ENCODE measurements at regions not wholly inside any gene's neighbourhood (a gene's known extent, or its start where the extent isn't known, plus 50 kb on each side); places are given as distances from the start of the nearest gene placed in this dataset.

- DNase-seq (ENCODE audit: low read depth), result peak; percentile 19
- no peak overlapping the region for H3K4me3 ChIP-seq (ENCODE audit: control insufficient read depth, low read depth, low read length)
- no peak for TF ChIP-seq CTCF (conservative IDR thresholded peaks at IDR 0.05; ENCODE audit: control insufficient read depth, insufficient read depth, low read depth, low read length)
Observed at GRCh38 chr13:33367926-33368325, 82.4 kb upstream of the STARD13 start.

GRCh38 chr13:33369073-33369472 is 83.5 kb upstream of the STARD13 start:
- DNase-seq (ENCODE audit: low read depth), result no peak
- H3K4me3 ChIP-seq (ENCODE audit: control insufficient read depth, low read depth, low read length), result no peak overlapping the region
- TF ChIP-seq CTCF (conservative IDR thresholded peaks at IDR 0.05; ENCODE audit: control insufficient read depth, insufficient read depth, low read depth, low read length), result no peak

- H3K4me3 ChIP-seq (ENCODE audit: control insufficient read depth, low read depth, low read length), result no peak overlapping the region
- TF ChIP-seq CTCF (conservative IDR thresholded peaks at IDR 0.05; ENCODE audit: control insufficient read depth, insufficient read depth, low read depth, low read length), result no peak
- peak; percentile 16 for DNase-seq (ENCODE audit: low read depth)
Observed at GRCh38 chr13:33372251-33372919, 86.8 kb upstream of the STARD13 start.

GRCh38 chr13:33373624-33374023 is 88.1 kb upstream of the STARD13 start:
- H3K4me3 ChIP-seq (ENCODE audit: control insufficient read depth, low read depth, low read length), result no peak overlapping the region
- TF ChIP-seq CTCF (conservative IDR thresholded peaks at IDR 0.05; ENCODE audit: control insufficient read depth, insufficient read depth, low read depth, low read length), result peak; percentile 25
- no peak for DNase-seq (ENCODE audit: low read depth)

GRCh38 chr13:33375421-33375820 is 89.9 kb upstream of the STARD13 start:
- TF ChIP-seq CTCF (conservative IDR thresholded peaks at IDR 0.05; ENCODE audit: control insufficient read depth, insufficient read depth, low read depth, low read length), result no peak
- no peak for DNase-seq (ENCODE audit: low read depth)
- no peak overlapping the region for H3K4me3 ChIP-seq (ENCODE audit: control insufficient read depth, low read depth, low read length)

GRCh38 chr13:33376212-33376611 is 90.7 kb upstream of the STARD13 start:
- DNase-seq (ENCODE audit: low read depth), result no peak
- TF ChIP-seq CTCF (conservative IDR thresholded peaks at IDR 0.05; ENCODE audit: control insufficient read depth, insufficient read depth, low read depth, low read length), result no peak
- H3K4me3 ChIP-seq (ENCODE audit: control insufficient read depth, low read depth, low read length), result no peak overlapping the region

- TF ChIP-seq CTCF (conservative IDR thresholded peaks at IDR 0.05; ENCODE audit: control insufficient read depth, insufficient read depth, low read depth, low read length), result no peak
- no peak overlapping the region for H3K4me3 ChIP-seq (ENCODE audit: control insufficient read depth, low read depth, low read length)
- no peak for DNase-seq (ENCODE audit: low read depth)
Observed at GRCh38 chr13:33377411-33377810, 91.9 kb upstream of the STARD13 start.
